ENCODE measurements at regions not wholly inside any gene's neighbourhood (a gene's known extent, or its start where the extent isn't known, plus 50 kb on each side); places are given as distances from the start of the nearest gene placed in this dataset.

- no peak for DNase-seq
- H3K9me3 Mint-ChIP-seq (ENCODE audit: unreplicated experiment) = no peaks in the 10 kb centered on the region
- H3K36me3 Mint-ChIP-seq (ENCODE audit: unreplicated experiment) = no peaks in the 10 kb centered on the region
- no peak overlapping the region for H3K27ac Mint-ChIP-seq (ENCODE audit: unreplicated experiment)
- no peak for TF ChIP-seq CTCF (IDR thresholded peaks at IDR 0.05; ENCODE audit: partially characterized antibody, unreplicated experiment)
- no peaks in the 10 kb centered on the region for H3K27me3 Mint-ChIP-seq (ENCODE audit: unreplicated experiment)
- H3K4me3 Mint-ChIP-seq (ENCODE audit: unreplicated experiment) = no peak overlapping the region
- H3K4me1 Mint-ChIP-seq (ENCODE audit: low read depth, unreplicated experiment) = no peaks in the 10 kb centered on the region
Measured at GRCh38 chr6:125516644-125517043, 214.9 kb upstream of the HDDC2 start.

- H3K36me3 Mint-ChIP-seq (ENCODE audit: unreplicated experiment) = no peaks in the 10 kb centered on the region
- no peak for DNase-seq
- no peaks in the 10 kb centered on the region for H3K9me3 Mint-ChIP-seq (ENCODE audit: unreplicated experiment)
- no peaks in the 10 kb centered on the region for H3K27me3 Mint-ChIP-seq (ENCODE audit: unreplicated experiment)
- no peaks in the 10 kb centered on the region for H3K4me1 Mint-ChIP-seq (ENCODE audit: low read depth, unreplicated experiment)
- no peak overlapping the region for H3K4me3 Mint-ChIP-seq (ENCODE audit: unreplicated experiment)
- TF ChIP-seq CTCF (IDR thresholded peaks at IDR 0.05; ENCODE audit: partially characterized antibody, unreplicated experiment) = no peak
- H3K27ac Mint-ChIP-seq (ENCODE audit: unreplicated experiment) = no peak overlapping the region
Measured at GRCh38 chr6:125519367-125519766, 217.6 kb upstream of the HDDC2 start.

GRCh38 chr6:125524356-125524755 lies 222.6 kb upstream of the HDDC2 start:
- H3K4me1 Mint-ChIP-seq (ENCODE audit: low read depth, unreplicated experiment) = peaks cover 20% of the 10 kb centered on the region
- no peak for DNase-seq
- no peak overlapping the region for H3K27ac Mint-ChIP-seq (ENCODE audit: unreplicated experiment)
- H3K36me3 Mint-ChIP-seq (ENCODE audit: unreplicated experiment) = no peaks in the 10 kb centered on the region
- H3K9me3 Mint-ChIP-seq (ENCODE audit: unreplicated experiment) = no peaks in the 10 kb centered on the region
- H3K4me3 Mint-ChIP-seq (ENCODE audit: unreplicated experiment) = no peak overlapping the region
- TF ChIP-seq CTCF (IDR thresholded peaks at IDR 0.05; ENCODE audit: partially characterized antibody, unreplicated experiment) = no peak
- peaks cover 2% of the 10 kb centered on the region for H3K27me3 Mint-ChIP-seq (ENCODE audit: unreplicated experiment)

- no peak for TF ChIP-seq CTCF (IDR thresholded peaks at IDR 0.05; ENCODE audit: partially characterized antibody, unreplicated experiment)
- H3K27me3 Mint-ChIP-seq (ENCODE audit: unreplicated experiment) = peaks cover 2% of the 10 kb centered on the region
- H3K27ac Mint-ChIP-seq (ENCODE audit: unreplicated experiment) = no peak overlapping the region
- no peak overlapping the region for H3K4me3 Mint-ChIP-seq (ENCODE audit: unreplicated experiment)
- H3K36me3 Mint-ChIP-seq (ENCODE audit: unreplicated experiment) = no peaks in the 10 kb centered on the region
- H3K4me1 Mint-ChIP-seq (ENCODE audit: low read depth, unreplicated experiment) = peaks cover 24% of the 10 kb centered on the region
- no peak for DNase-seq
- H3K9me3 Mint-ChIP-seq (ENCODE audit: unreplicated experiment) = no peaks in the 10 kb centered on the region
Measured at GRCh38 chr6:125526007-125526720, 223.3 kb upstream of the HEY2 start.

GRCh38 chr6:125528621-125529041 lies 220.8 kb upstream of the HEY2 start:
- Mint-ChIP-seq H3K36me3 (ENCODE audit: unreplicated experiment) (no peaks in the 10 kb centered on the region), H3K4me1 (ENCODE audit: low read depth, unreplicated experiment) (peaks cover 24% of the 10 kb centered on the region), H3K27ac (ENCODE audit: unreplicated experiment) (peak overlapping the region; percentile 60), H3K27me3 (ENCODE audit: unreplicated experiment) (peaks cover 2% of the 10 kb centered on the region), H3K9me3 (ENCODE audit: unreplicated experiment) (no peaks in the 10 kb centered on the region), H3K4me3 (ENCODE audit: unreplicated experiment) (peak overlapping the region; percentile 58)
- peak; percentile 55 for DNase-seq
- TF ChIP-seq CTCF (IDR thresholded peaks at IDR 0.05; ENCODE audit: partially characterized antibody, unreplicated experiment) = no peak
